Activated CD8-positive, alpha-beta memory T cell treated with anti-CD3 and anti-CD28 coated beads for 48 hours (primary cell): ENCODE measurements at regions not wholly inside any gene's neighbourhood (a gene's known extent, or its start where the extent isn't known, plus 50 kb on each side); places are given as distances from the start of the nearest gene placed in this dataset.
A peak's percentile ranks its signal among the peaks of the same experiment; 100 is the strongest.
"Not testable (repeated sequence)": the region's sequence is repeated elsewhere in the genome, so short reads cannot be mapped to it uniquely, and the experiment has no call there.

ENCODE experiments used
- DNase-seq, 3 experiments: peaks; one replicate each; pipeline ENCODE4 v3.0.0-alpha.2; 2020; ENCODE audit warnings: low read depth in 2 of 3, low spot score in 2 of 3

GRCh38 chr22:22756109-22756508 is 111.7 kb downstream of the GGTLC2 start:
- DNase-seq, result no peak

- not testable (repeated sequence) for DNase-seq
Measured at GRCh38 chr22:22756551-22757201, 112.3 kb downstream of the GGTLC2 start.

- DNase-seq, result not testable (repeated sequence)
Measured at GRCh38 chr22:22758101-22758807, 113.8 kb downstream of the GGTLC2 start.

GRCh38 chr22:22759371-22759770 is 115.0 kb downstream of the GGTLC2 start:
- DNase-seq, result no peak

GRCh38 chr22:22759889-22760546 is 115.6 kb downstream of the GGTLC2 start:
- no peak for DNase-seq

GRCh38 chr22:22761606-22761962 is 117.2 kb downstream of the GGTLC2 start:
- no peak for DNase-seq

GRCh38 chr22:22761963-22762772 is 117.8 kb downstream of the GGTLC2 start:
- DNase-seq, result no peak

GRCh38 chr22:22763512-22763911 is 119.1 kb downstream of the GGTLC2 start:
- no peak for DNase-seq

- DNase-seq, result no peak
Measured at GRCh38 chr22:22764085-22764484, 119.7 kb downstream of the GGTLC2 start.

- no peak for DNase-seq
Measured at GRCh38 chr22:22767876-22768602, 119.6 kb upstream of the IGLL5 start.

- no peak for DNase-seq
Measured at GRCh38 chr22:22768885-22769284, 118.7 kb upstream of the IGLL5 start.

- no peak for DNase-seq
Measured at GRCh38 chr22:22769434-22770279, 118.0 kb upstream of the IGLL5 start.

GRCh38 chr22:22770280-22770871 is 117.2 kb upstream of the IGLL5 start:
- peak in 1 of 3 experiments; percentile 31 for DNase-seq

- DNase-seq, result no peak
Measured at GRCh38 chr22:22770881-22771280, 116.7 kb upstream of the IGLL5 start.

GRCh38 chr22:22771696-22772377 is 115.8 kb upstream of the IGLL5 start:
- no peak for DNase-seq

- no peak for DNase-seq
Measured at GRCh38 chr22:22772396-22772795, 115.2 kb upstream of the IGLL5 start.

- no peak for DNase-seq
Measured at GRCh38 chr22:22772883-22773282, 114.7 kb upstream of the IGLL5 start.

- DNase-seq, result no peak
Measured at GRCh38 chr22:22773427-22773826, 114.2 kb upstream of the IGLL5 start.
